MG63 (cell line): ENCODE measurements at regions not wholly inside any gene's neighbourhood (a gene's known extent, or its start where the extent isn't known, plus 50 kb on each side); places are given as distances from the start of the nearest gene placed in this dataset.

Experiments
- DNase-seq: peaks from one replicate; pipeline ENCODE4 v3.0.0-alpha.2; 2020
- H3K27me3 ChIP-seq: fragments of 250-450 bp; sonication (Bioruptor Pico); 2 replicates; pipeline ENCODE4 v1.5.1; 2020; ENCODE audit warnings: mild to moderate bottlenecking, moderate library complexity
- H3K36me3 ChIP-seq: fragments of 250-450 bp; sonication (Bioruptor Pico); 2 replicates; pipeline ENCODE4 v1.5.1; 2020; ENCODE audit warnings: mild to moderate bottlenecking, moderate library complexity
- H3K4me3 ChIP-seq: fragments of 250-450 bp; sonication (Bioruptor Pico); 2 replicates; pipeline ENCODE4 v1.5.1; 2020; ENCODE audit warnings: mild to moderate bottlenecking, moderate library complexity
- H3K9me3 ChIP-seq: fragments of 250-450 bp; sonication (Bioruptor Pico); 2 replicates; pipeline ENCODE4 v1.5.1; 2020; ENCODE audit warnings: mild to moderate bottlenecking, moderate library complexity

GRCh38 chr13:89953581-89953980 is 1393.9 kb upstream of the MIR17HG start:
- Histone ChIP-seq H3K36me3 (no peaks in the 10 kb centered on the region), H3K9me3 (no peaks in the 10 kb centered on the region), H3K4me3 (no peak overlapping the region), H3K27me3 (no peaks in the 10 kb centered on the region)
- DNase-seq = no peak

DNA sequence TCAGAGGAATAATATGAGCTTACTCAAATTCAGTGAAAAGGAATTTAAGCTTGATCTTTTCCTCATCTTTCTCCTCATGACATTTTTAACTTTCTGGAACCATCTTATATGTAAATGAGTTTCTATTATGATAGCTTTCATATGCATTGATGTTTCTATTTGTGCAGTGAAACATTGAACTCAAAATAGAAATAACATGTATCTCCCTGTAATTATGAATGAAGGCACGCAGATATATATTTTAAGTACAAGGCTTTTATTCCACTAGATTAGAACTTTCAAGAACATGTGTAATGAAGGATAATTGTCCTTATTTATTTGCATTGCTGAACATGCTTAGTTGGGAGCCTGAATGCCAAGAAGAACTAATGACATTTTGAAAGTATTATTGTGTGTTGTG is 1391.7 kb upstream of the MIR17HG start:
- H3K4me3 ChIP-seq = no peak overlapping the region
- no peaks in the 10 kb centered on the region for H3K9me3 ChIP-seq
- H3K27me3 ChIP-seq = no peaks in the 10 kb centered on the region
- H3K36me3 ChIP-seq = no peaks in the 10 kb centered on the region
- no peak for DNase-seq

DNA sequence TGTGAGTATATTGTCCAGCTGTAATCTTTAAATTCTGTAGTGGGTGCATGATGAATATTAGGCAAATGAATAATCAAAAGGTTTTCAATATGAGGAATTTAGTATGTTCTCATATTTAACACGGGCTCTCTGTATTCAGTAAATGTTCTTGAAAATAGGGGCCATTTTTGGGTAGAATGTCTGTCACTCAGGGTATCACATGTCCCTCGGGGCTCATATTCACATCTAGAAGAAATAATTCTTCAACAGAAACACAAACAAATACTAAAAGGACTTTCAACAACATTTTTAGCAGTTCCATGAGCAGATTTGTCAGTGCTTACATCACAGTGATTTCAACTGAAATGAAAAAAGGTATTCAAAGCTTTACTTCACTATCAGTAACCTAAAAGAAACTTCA is 1388.4 kb upstream of the MIR17HG start:
- Histone ChIP-seq H3K4me3 (no peak overlapping the region), H3K36me3 (no peaks in the 10 kb centered on the region), H3K9me3 (no peaks in the 10 kb centered on the region), H3K27me3 (no peaks in the 10 kb centered on the region)
- DNase-seq = no peak

DNA sequence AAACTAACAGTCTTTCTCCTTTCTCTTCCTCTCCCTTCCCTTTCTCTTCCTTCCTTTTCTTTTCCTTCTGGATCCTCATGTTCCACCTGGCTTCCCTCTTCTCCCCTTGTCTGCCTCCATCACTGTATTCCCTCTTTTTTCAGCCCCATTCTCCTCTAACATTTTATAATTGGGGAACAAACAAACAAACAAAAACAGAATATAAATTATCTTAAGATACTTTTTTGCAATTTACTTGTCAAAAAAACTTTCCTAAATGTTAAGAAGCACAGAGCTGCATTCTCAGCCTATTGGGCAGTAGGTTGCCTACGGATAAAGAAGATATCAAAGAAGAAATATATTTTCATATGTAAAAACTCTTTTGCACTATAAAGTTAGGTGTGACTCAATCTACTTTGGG is 1382.2 kb upstream of the MIR17HG start:
- no peaks in the 10 kb centered on the region for H3K9me3 ChIP-seq
- H3K27me3 ChIP-seq = no peaks in the 10 kb centered on the region
- H3K36me3 ChIP-seq = no peaks in the 10 kb centered on the region
- DNase-seq = no peak
- no peak overlapping the region for H3K4me3 ChIP-seq

DNA sequence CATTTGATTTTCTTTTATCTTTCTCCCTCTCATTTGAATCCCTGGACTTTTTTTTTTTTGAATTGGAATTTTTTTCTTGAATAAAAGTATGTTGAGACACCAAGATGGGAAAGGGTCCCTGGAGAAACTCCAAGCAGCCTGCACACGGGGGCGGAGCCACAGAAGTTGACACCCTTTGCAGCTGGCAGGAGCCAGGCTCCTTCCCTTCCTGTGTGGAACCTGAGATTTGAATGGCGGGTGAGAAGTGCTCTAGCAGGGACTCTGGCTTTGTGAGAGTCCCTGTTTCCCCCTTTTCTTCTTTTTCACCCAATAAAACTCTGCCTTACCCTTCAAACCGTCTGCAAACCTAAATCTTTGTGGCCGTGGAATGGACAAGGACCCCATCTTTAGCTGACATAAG is 1381.0 kb upstream of the MIR17HG start:
- H3K27me3 ChIP-seq = no peaks in the 10 kb centered on the region
- no peaks in the 10 kb centered on the region for H3K36me3 ChIP-seq
- no peak overlapping the region for H3K4me3 ChIP-seq
- no peak for DNase-seq
- no peaks in the 10 kb centered on the region for H3K9me3 ChIP-seq

DNA sequence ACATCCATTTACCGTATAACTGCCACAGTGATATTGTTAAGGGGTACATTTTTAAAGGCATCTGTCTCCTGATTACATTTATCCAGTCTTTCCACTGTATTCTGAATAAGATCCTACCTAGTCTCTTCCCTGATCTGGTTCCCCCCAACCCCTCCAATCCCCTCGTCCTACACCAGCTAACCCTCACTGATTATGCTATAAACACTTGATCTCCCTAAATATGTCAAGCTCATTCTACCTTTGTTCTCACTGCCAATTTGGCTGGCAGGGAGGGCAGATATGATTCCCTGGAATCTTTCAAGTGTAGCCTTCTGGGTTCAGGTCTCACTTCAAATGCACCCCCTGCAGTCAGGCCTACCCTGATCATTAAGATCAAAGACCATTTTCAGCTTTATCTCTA is 1379.8 kb upstream of the MIR17HG start:
- no peaks in the 10 kb centered on the region for H3K36me3 ChIP-seq
- no peak overlapping the region for H3K4me3 ChIP-seq
- H3K9me3 ChIP-seq = no peaks in the 10 kb centered on the region
- H3K27me3 ChIP-seq = no peaks in the 10 kb centered on the region
- no peak for DNase-seq

- DNase-seq = no peak
- no peak overlapping the region for H3K4me3 ChIP-seq
- H3K9me3 ChIP-seq = no peaks in the 10 kb centered on the region
- no peaks in the 10 kb centered on the region for H3K36me3 ChIP-seq
- no peaks in the 10 kb centered on the region for H3K27me3 ChIP-seq
Measured at GRCh38 chr13:89968470-89968869, 1379.0 kb upstream of the MIR17HG start.

DNA sequence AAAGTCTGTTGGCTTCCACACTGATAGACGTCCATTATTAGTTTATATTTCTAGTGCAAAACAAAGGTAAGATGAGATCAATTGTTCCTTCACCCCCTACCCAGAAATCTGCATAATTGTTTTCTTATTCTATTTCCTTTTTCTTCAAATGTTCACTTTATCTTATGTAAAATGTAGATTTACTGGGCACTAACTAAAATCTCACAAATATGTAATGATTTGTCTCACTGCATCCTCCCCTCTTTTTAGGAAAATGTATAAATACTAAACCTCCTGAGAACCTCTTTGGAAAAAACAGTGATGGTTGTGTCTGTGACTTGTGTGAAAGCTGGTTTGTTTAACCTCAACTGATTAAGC is 1377.2 kb upstream of the MIR17HG start:
- no peak for DNase-seq
- Histone ChIP-seq H3K4me3 (no peak overlapping the region), H3K27me3 (no peaks in the 10 kb centered on the region), H3K9me3 (no peaks in the 10 kb centered on the region), H3K36me3 (no peaks in the 10 kb centered on the region)

DNA sequence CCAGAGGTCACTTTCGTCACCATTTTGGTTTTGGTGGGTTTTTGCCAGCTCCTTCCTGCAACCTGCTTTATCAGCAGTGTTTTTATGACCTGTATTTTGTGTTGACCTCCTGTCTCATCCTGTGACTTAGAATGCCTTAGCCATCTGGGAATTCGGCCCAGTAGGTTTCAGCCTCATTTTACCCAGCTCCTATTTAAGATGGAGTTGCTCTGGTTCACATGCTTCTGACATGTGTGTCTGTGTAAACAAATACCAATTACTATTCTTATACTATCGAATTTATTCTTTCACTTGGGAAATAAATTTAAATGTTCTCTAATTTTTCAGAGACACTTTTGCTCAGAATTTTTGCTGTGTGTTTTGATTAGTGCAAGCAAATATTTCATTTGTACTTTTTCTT is 1370.3 kb upstream of the MIR17HG start:
- H3K9me3 ChIP-seq = no peaks in the 10 kb centered on the region
- no peak for DNase-seq

DNA sequence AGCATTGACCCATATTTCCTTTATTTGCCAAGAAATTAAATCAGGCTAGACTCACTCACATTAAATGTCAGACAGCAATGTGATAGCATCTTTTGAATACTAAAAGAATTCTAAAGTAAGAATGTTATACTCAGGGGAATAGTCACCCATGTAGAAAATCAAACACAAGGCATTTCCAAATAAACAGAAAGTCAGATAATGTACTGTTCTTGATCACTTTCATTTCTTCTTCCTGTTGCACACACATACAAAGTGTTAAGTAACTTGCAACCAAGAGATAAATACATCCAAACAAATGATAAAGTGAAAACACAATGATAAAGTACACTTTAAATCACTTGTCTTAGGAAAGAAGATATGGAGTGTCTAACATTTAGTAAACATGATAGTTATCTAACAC is 1366.6 kb upstream of the MIR17HG start:
- H3K4me3 ChIP-seq = no peak overlapping the region
- no peaks in the 10 kb centered on the region for H3K36me3 ChIP-seq
- no peak for DNase-seq
- no peaks in the 10 kb centered on the region for H3K9me3 ChIP-seq
- H3K27me3 ChIP-seq = no peaks in the 10 kb centered on the region

More for the DNA sequence above, 1370.3 kb upstream of the MIR17HG start:
- no peak overlapping the region for H3K4me3 ChIP-seq
- no peaks in the 10 kb centered on the region for H3K36me3 ChIP-seq
- H3K27me3 ChIP-seq = no peaks in the 10 kb centered on the region

DNA sequence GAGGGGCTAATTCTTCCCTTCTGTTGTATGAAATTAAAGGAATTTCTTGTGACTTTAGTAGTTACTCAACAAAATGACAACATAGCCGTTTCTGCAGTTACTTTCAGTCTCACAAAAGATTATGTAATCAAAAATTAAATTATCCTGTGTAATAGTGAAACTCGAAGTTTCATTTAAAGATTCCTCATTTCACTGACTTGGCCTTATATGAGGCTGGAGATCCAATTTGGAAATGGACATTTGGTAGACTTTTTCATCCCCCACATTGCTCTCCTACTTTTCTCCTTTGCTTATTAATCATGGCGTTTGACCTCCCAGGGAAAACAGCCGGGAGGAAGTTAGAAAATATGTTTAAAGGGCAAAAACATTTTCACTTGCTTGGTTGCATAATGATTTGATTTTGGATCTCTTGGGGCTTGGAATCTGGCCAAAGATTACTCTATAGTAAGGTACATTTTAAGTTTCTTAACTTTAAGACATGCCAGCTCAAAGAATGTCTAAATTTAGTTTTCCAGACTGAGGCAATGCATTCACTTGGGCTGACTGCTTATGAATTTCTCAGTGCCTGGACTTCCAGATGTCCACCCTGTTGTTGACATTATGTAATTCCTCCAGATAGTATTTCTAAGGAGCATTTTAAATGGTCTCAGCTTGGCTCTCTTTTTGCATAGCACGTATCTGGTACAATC is 1364.9 kb upstream of the MIR17HG start:
- Histone ChIP-seq H3K9me3 (no peaks in the 10 kb centered on the region), H3K4me3 (no peak overlapping the region), H3K36me3 (no peaks in the 10 kb centered on the region), H3K27me3 (no peaks in the 10 kb centered on the region)
- no peak for DNase-seq

DNA sequence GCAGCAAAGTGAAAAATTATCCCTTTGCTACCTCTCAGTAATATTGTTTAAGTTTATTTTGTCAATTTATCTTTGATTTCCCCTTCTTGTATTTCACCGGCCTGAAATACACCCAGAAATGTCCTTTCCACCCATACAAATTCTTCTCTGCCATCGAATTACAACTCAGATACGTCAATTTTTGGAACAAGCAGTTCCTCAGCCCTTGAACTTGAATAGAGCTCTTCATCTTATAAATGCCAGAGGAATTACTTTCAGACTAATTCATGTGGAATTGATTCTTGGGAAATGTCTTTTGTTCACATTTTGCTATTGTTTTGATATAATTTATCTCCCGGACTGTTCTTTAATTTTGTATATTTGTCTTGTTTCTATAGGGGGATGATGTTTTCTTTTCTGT is 1359.3 kb upstream of the MIR17HG start:
- no peak for DNase-seq

DNA sequence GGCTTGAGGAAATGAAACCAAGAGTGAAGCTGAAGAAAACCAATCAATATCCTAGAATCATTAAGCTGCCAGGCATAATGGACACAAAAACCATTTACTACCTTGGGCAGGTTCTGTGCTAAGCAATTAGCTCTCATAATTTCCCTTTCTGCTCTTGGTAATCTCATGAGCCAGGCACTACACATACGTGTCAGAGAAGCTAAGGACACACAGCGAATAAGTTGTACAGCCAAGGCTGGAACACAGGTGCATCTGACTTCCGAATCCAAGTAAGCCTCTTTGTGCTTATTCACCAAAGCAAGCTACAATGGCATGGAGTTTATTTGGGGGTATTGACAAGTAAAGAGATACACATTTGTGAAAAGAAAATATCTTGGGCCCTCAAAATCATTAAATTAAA is 1343.9 kb upstream of the MIR17HG start:
- DNase-seq = no peak

More for the DNA sequence above, 1359.3 kb upstream of the MIR17HG start:
- no peak overlapping the region for H3K4me3 ChIP-seq
- H3K27me3 ChIP-seq = no peaks in the 10 kb centered on the region
- no peaks in the 10 kb centered on the region for H3K36me3 ChIP-seq
- no peaks in the 10 kb centered on the region for H3K9me3 ChIP-seq

DNA sequence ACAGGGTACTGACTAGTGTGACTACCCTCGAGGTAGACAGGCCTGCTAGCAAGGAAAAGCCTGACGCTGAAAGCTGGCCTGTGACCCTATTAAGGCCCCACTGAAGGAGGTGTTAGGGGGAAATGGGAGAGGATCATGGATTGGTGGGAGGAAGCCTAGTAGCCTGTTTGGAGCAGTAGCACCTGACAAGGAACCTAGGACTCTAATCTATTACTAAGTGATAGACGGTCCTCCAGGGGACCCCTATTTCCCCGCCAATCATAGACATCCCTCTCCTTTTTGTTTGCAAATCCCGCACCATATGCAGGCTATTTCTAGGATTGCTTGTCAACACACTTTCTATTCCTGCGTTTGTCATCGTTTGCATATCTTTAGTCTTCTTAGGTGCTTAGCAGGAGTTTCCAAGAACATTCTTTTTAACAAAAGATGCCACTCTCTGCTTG is 1338.8 kb upstream of the MIR17HG start:
- Histone ChIP-seq H3K27me3 (no peaks in the 10 kb centered on the region), H3K9me3 (no peaks in the 10 kb centered on the region), H3K4me3 (no peak overlapping the region; the same call in 1 of the 2 replicates), H3K36me3 (no peaks in the 10 kb centered on the region)
- no peak for DNase-seq

More for the DNA sequence above, 1343.9 kb upstream of the MIR17HG start:
- Histone ChIP-seq H3K27me3 (no peaks in the 10 kb centered on the region), H3K4me3 (no peak overlapping the region), H3K36me3 (no peaks in the 10 kb centered on the region), H3K9me3 (peaks cover 11% of the 10 kb centered on the region)

DNA sequence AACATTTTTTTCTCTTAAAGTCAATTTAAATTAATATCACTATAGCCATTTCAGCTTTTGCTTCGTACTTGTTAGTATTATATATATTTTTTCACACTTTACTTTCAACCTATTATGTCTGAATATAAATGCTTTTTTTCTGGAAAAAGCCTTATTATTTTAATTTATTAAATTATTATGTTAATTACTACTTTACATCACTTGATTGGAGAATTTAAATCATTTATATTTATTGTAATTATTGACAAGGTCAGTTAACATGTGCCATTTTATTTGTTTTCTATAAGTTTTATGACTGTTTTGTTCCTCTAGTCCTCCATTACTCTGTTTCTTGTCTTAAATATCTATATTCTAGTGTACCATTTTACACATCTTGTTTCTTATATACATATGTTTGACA is 1333.4 kb upstream of the MIR17HG start:
- no peak for DNase-seq
- no peaks in the 10 kb centered on the region for H3K27me3 ChIP-seq
- H3K4me3 ChIP-seq = no peak overlapping the region
- no peaks in the 10 kb centered on the region for H3K36me3 ChIP-seq
- no peaks in the 10 kb centered on the region for H3K9me3 ChIP-seq

- Histone ChIP-seq H3K4me3 (no peak overlapping the region), H3K27me3 (no peaks in the 10 kb centered on the region), H3K9me3 (no peaks in the 10 kb centered on the region), H3K36me3 (no peaks in the 10 kb centered on the region)
- no peak for DNase-seq
Measured at GRCh38 chr13:90015565-90016507, 1331.7 kb upstream of the MIR17HG start.

DNA sequence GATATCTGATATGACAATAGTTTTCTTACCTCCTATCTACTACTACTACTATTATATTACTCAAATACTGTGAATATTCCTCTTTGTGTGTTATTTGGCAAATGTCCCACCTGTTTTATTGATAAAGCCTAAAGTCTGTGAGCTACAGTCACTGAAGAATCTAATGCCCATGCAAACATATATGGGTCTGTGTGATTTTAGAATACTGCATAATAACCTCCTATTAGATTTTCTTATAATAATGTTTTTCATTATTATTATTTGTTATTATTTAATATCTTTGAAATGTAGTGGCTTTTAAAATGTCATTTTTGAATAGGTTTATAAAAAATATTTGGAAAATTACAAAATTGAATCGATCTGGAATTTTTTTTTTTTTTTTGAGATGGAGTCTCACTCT is 1330.8 kb upstream of the MIR17HG start:
- DNase-seq = no peak
- Histone ChIP-seq H3K27me3 (no peaks in the 10 kb centered on the region), H3K4me3 (no peak overlapping the region), H3K36me3 (no peaks in the 10 kb centered on the region), H3K9me3 (no peaks in the 10 kb centered on the region)
